Caco-2 (cell line): ENCODE measurements at regions not wholly inside any gene's neighbourhood (a gene's known extent, or its start where the extent isn't known, plus 50 kb on each side); places are given as distances from the start of the nearest gene placed in this dataset.

Experiments
- BruUV-seq: library from RNA; stranded (reverse); fragments of 400-500 nt; replicated peaks from 2 replicates; lab custom pipeline; 2021; lab: Mats Ljungman, UMichigan
- CTCF ChIA-PET: fragments of 300-600 bp; sonication (Branson Sonifier 250); formaldehyde crosslinking; loops from one replicate; lab custom pipeline; 2022; ENCODE audit warnings: antibody characterized with exemption; lab: Charles Lee
- POLR2A ChIA-PET: fragments of 300-600 bp; sonication (Branson Sonifier 250); formaldehyde crosslinking; loops from one replicate; lab custom pipeline; 2022; ENCODE audit warnings: antibody characterized with exemption; lab: Charles Lee
- DNase-seq, 2 experiments: peaks; one replicate each; pipeline versions ENCODE4 v3.0.0 to v3.0.0-alpha.2; 2020 to 2022
- H3K27me3 ChIP-seq: replicated peaks from 2 replicates; pipeline ENCODE4 v1.6.0; 2011; ENCODE audit warnings: low read length; ENCODE audit not compliant: control insufficient read depth, insufficient read depth
- H3K36me3 ChIP-seq: 2 replicates; pipeline ENCODE4 v1.5.1; 2011; ENCODE audit warnings: low read length; ENCODE audit not compliant: control insufficient read depth, insufficient read depth
- H3K4me1 ChIP-seq: fragments of 250-450 bp; sonication (Bioruptor Pico); 2 replicates; pipeline ENCODE4 v1.5.1; 2020; ENCODE audit warnings: mild to moderate bottlenecking
- H3K4me3 ChIP-seq: 2 replicates; pipeline ENCODE4 v1.5.1; 2011; ENCODE audit warnings: low read depth, mild to moderate bottlenecking, control low read depth, low read length
- H3K9me3 ChIP-seq: fragments of 250-450 bp; sonication (Bioruptor Pico); 2 replicates; pipeline ENCODE4 v1.5.1; 2020; ENCODE audit warnings: mild to moderate bottlenecking, moderate library complexity
- H3K27ac Mint-ChIP-seq: one replicate; pipeline ENCODE4 v1.8.0; 2022; ENCODE audit warnings: mixed read lengths; ENCODE audit not compliant: unreplicated experiment
- H3K27me3 Mint-ChIP-seq: one replicate; pipeline ENCODE4 v1.8.0; 2022; ENCODE audit warnings: mixed read lengths; ENCODE audit not compliant: insufficient read depth, unreplicated experiment
- H3K36me3 Mint-ChIP-seq: one replicate; pipeline ENCODE4 v1.8.0; 2022; ENCODE audit warnings: mild to moderate bottlenecking, mixed read lengths; ENCODE audit not compliant: insufficient read depth, unreplicated experiment
- H3K4me1 Mint-ChIP-seq: one replicate; pipeline ENCODE4 v1.8.0; 2022; ENCODE audit warnings: low read depth, mixed read lengths; ENCODE audit not compliant: unreplicated experiment
- H3K4me3 Mint-ChIP-seq: one replicate; pipeline ENCODE4 v1.8.0; 2022; ENCODE audit warnings: mild to moderate bottlenecking, moderate library complexity, mixed read lengths; ENCODE audit not compliant: unreplicated experiment
- H3K9me3 Mint-ChIP-seq: one replicate; pipeline ENCODE4 v1.8.0; 2022; ENCODE audit warnings: mixed read lengths; ENCODE audit not compliant: unreplicated experiment
- intact Hi-C: fragments of 100-400 bp; cut with micrococcal nuclease; formaldehyde crosslinking; loops from one replicate; pipeline ENCODE4 v1.10.0; 2022; ENCODE audit not compliant: unreplicated experiment
- TF ChIP-seq, protein P1 (sequence below), 2 experiments: fragments of 200-600 bp in 1 of 2; IDR thresholded peaks; 1 replicate in 1 of 2; 2 replicates in 1 of 2; pipeline versions ENCODE4 v1.5.1 to v1.8.0; 2011 to 2022; ENCODE audit warnings: antibody characterized with exemption in 1 of 2, control low read depth in 1 of 2, inconsistent platforms in 1 of 2, low read depth in 1 of 2, low read length in 1 of 2, mild to moderate bottlenecking in 1 of 2, moderate library complexity in 1 of 2; ENCODE audit not compliant: insufficient read depth in 1 of 2, severe bottlenecking in 1 of 2, unreplicated experiment in 1 of 2

DNA sequence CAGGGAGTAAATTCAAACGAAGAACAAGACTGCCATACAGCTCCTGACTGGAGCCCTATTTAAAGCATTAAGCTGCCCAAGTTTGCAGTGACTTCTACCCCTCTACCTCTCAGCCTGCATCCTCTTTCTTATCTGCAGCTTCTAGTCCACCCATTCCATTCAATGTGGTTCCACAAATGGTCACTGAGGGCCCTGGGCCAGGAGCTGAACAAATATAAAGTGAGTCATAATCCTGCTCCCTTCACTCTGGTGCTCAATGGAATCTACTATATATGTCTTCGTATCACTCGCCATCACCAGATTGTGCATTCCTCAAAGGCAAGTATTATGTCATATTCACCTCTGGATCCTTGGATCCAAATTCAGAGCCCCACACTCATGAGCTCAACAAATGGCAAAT lies 398.7 kb downstream of the BRINP2 start:
- no peak overlapping the region for H3K27ac Mint-ChIP-seq
- CTCF ChIA-PET, result no interaction called here
- TF ChIP-seq, protein P1, sequence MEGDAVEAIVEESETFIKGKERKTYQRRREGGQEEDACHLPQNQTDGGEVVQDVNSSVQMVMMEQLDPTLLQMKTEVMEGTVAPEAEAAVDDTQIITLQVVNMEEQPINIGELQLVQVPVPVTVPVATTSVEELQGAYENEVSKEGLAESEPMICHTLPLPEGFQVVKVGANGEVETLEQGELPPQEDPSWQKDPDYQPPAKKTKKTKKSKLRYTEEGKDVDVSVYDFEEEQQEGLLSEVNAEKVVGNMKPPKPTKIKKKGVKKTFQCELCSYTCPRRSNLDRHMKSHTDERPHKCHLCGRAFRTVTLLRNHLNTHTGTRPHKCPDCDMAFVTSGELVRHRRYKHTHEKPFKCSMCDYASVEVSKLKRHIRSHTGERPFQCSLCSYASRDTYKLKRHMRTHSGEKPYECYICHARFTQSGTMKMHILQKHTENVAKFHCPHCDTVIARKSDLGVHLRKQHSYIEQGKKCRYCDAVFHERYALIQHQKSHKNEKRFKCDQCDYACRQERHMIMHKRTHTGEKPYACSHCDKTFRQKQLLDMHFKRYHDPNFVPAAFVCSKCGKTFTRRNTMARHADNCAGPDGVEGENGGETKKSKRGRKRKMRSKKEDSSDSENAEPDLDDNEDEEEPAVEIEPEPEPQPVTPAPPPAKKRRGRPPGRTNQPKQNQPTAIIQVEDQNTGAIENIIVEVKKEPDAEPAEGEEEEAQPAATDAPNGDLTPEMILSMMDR (IDR thresholded peaks at IDR 0.05; ENCODE audit: insufficient read depth in 1 of 2, low read depth in 1 of 2, low read length in 1 of 2, severe bottlenecking in 1 of 2, unreplicated experiment in 1 of 2), result no peak
- POLR2A ChIA-PET, result no interaction called here
- Histone ChIP-seq H3K27me3 (no peaks in the 10 kb centered on the region), H3K9me3 (no peaks in the 10 kb centered on the region), H3K4me1 (no peaks in the 10 kb centered on the region), H3K36me3 (no peaks in the 10 kb centered on the region), H3K4me3 (no peak overlapping the region)
- H3K27me3 Mint-ChIP-seq, result no peaks in the 10 kb centered on the region
- H3K9me3 Mint-ChIP-seq, result no peaks in the 10 kb centered on the region
- no peaks in the 10 kb centered on the region for H3K4me1 Mint-ChIP-seq
- no peak for DNase-seq
- no TSS peak for BruUV-seq
- intact Hi-C loops, result no loop called here
- no peaks in the 10 kb centered on the region for H3K36me3 Mint-ChIP-seq
- no peak overlapping the region for H3K4me3 Mint-ChIP-seq

DNA sequence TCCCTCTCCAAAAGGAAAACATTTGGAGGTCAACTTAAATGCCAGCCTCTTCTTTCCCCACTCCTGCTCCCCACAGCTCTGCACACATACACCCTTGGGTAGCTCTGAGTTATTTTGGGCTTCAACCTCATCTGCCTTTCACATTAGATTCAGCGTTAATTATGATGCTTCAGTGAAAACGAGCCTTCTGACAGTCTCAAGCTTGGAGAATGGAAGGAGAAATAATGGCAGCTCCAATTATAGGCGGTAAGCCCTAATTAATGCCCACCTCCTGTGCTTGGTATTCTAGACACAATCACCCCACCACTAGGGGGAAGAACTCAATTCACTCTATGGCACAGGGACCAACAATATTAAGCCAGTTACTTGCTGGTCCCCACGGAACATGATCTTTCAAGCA lies 397.9 kb downstream of the BRINP2 start:
- no peaks in the 10 kb centered on the region for H3K27me3 ChIP-seq
- CTCF ChIA-PET, result no interaction called here
- H3K4me3 Mint-ChIP-seq, result no peak overlapping the region

DNA sequence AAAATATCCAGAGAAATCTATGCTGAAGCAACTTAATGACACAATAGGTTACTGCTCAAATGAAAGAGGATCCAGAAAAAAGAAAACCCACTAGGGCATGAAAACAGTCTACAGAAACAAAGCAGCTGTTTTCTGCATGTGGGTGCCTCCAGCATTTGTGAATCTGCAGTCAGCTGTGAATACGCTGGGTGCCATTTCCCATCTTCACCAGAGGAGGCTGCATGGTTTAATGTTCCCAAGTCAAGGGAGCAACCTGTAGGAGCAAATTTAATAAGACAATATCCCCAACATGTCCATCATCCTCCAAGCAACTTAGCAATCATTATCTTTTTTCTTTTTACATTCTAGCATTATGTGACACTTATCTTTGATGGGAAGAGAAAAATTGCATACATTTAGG lies 396.6 kb downstream of the BRINP2 start:
- POLR2A ChIA-PET, result interaction anchor here (0.7 kb wide), 1 partner anchor 680 kb away, joined by 3 read pairs; no protein-coding TSS in a partner anchor

More for the DNA sequence above, 397.9 kb downstream of the BRINP2 start:
- no peaks in the 10 kb centered on the region for H3K9me3 Mint-ChIP-seq
- intact Hi-C loops, result no loop called here
- no TSS peak for BruUV-seq
- Histone ChIP-seq H3K4me3 (no peak overlapping the region), H3K36me3 (no peaks in the 10 kb centered on the region), H3K4me1 (no peaks in the 10 kb centered on the region), H3K9me3 (no peaks in the 10 kb centered on the region)
- POLR2A ChIA-PET, result no interaction called here
- no peaks in the 10 kb centered on the region for H3K27me3 Mint-ChIP-seq
- H3K4me1 Mint-ChIP-seq, result no peaks in the 10 kb centered on the region
- DNase-seq, result no peak
- H3K36me3 Mint-ChIP-seq, result no peaks in the 10 kb centered on the region
- no peak overlapping the region for H3K27ac Mint-ChIP-seq
- TF ChIP-seq, protein P1 (IDR thresholded peaks at IDR 0.05; ENCODE audit: insufficient read depth in 1 of 2, low read depth in 1 of 2, low read length in 1 of 2, severe bottlenecking in 1 of 2, unreplicated experiment in 1 of 2), result no peak

More for the DNA sequence above, 396.6 kb downstream of the BRINP2 start:
- intact Hi-C loops, result no loop called here
- no TSS peak for BruUV-seq
- no peaks in the 10 kb centered on the region for H3K27me3 Mint-ChIP-seq
- Histone ChIP-seq H3K9me3 (no peaks in the 10 kb centered on the region), H3K27me3 (no peaks in the 10 kb centered on the region), H3K4me1 (no peaks in the 10 kb centered on the region), H3K4me3 (no peak overlapping the region), H3K36me3 (no peaks in the 10 kb centered on the region)
- no peaks in the 10 kb centered on the region for H3K9me3 Mint-ChIP-seq
- no peaks in the 10 kb centered on the region for H3K4me1 Mint-ChIP-seq
- peak in 1 of 2 experiments; percentile 13 for DNase-seq
- H3K4me3 Mint-ChIP-seq, result no peak overlapping the region
- H3K36me3 Mint-ChIP-seq, result no peaks in the 10 kb centered on the region
- CTCF ChIA-PET, result no interaction called here
- TF ChIP-seq, protein P1 (IDR thresholded peaks at IDR 0.05; ENCODE audit: insufficient read depth in 1 of 2, low read depth in 1 of 2, low read length in 1 of 2, severe bottlenecking in 1 of 2, unreplicated experiment in 1 of 2), result peak; percentile 23 to 27
- no peak overlapping the region for H3K27ac Mint-ChIP-seq
